Vagina (tissue), 2 donors: ENCODE measurements at regions not wholly inside any gene's neighbourhood (a gene's known extent, or its start where the extent isn't known, plus 50 kb on each side); places are given as distances from the start of the nearest gene placed in this dataset.

ENCODE experiments used
- CTCF ChIP-seq, 3 experiments: fragments of 450-650 bp in 2 of 3; fragments of 200-600 bp in 1 of 3; sonication (generic) in 1 of 3; IDR thresholded peaks; one replicate each; pipeline ENCODE4 v1.5.1; 2017 to 2019; ENCODE audit warnings: antibody characterized with exemption in 3 of 3, mild to moderate bottlenecking in 2 of 3, moderate library complexity in 2 of 3
- POLR2A ChIP-seq, 2 donors: fragments of 450-650 bp; IDR thresholded peaks; one replicate each; pipeline ENCODE4 v1.6.1; 2017; ENCODE audit warnings: antibody characterized with exemption in 2 of 2, mild to moderate bottlenecking in 2 of 2, moderate library complexity in 2 of 2

- no peak for TF ChIP-seq CTCF (IDR thresholded peaks at IDR 0.05)
- no peak for TF ChIP-seq POLR2A (IDR thresholded peaks at IDR 0.05)
Measured at GRCh38 chr1:193602705-193603104, 416.3 kb upstream of the B3GALT2 start.
